GM12878 (cell line): ENCODE measurements at regions not wholly inside any gene's neighbourhood (a gene's known extent, or its start where the extent isn't known, plus 50 kb on each side); places are given as distances from the start of the nearest gene placed in this dataset.

Experiments
- STAT3 ChIP-seq: IDR thresholded peaks from 2 replicates; pipeline ENCODE4 v1.6.1; 2011; ENCODE audit warnings: low read depth, low read length, improper control_type of control experiment
- ZNF274 ChIP-seq: IDR thresholded peaks from one replicate; pipeline ENCODE4 v1.8.0; 2011; ENCODE audit not compliant: insufficient read length, insufficient read depth

- no peak for TF ChIP-seq STAT3
- TF ChIP-seq ZNF274: no peak
Measured at GRCh38 chr15:96470681-96471310, 140.3 kb downstream of the NR2F2 start.
